ENCODE measurements at regions not wholly inside any gene's neighbourhood (a gene's known extent, or its start where the extent isn't known, plus 50 kb on each side); places are given as distances from the start of the nearest gene placed in this dataset.
A peak's percentile ranks its signal among the peaks of the same experiment; 100 is the strongest.

- H3K9me3 Mint-ChIP-seq (ENCODE audit: low read depth): no peaks in the 10 kb centered on the region
These were observed 428.5 kb downstream of the ETS1 start for GRCh38 chr11:128158860-128159259.

GRCh38 chr11:128157423-128158298 lies 429.7 kb downstream of the ETS1 start:
- Mint-ChIP-seq H3K27me3 (ENCODE audit: low read depth) (no peaks in the 10 kb centered on the region), H3K4me1 (ENCODE audit: low read depth) (peaks cover 4% of the 10 kb centered on the region), H3K9me3 (ENCODE audit: low read depth) (no peaks in the 10 kb centered on the region), H3K36me3 (ENCODE audit: low read depth) (no peaks in the 10 kb centered on the region), H3K27ac (ENCODE audit: unreplicated experiment) (no peak overlapping the region), H3K4me3 (ENCODE audit: unreplicated experiment) (peak overlapping the region; percentile 58)
- TF ChIP-seq, protein P1, sequence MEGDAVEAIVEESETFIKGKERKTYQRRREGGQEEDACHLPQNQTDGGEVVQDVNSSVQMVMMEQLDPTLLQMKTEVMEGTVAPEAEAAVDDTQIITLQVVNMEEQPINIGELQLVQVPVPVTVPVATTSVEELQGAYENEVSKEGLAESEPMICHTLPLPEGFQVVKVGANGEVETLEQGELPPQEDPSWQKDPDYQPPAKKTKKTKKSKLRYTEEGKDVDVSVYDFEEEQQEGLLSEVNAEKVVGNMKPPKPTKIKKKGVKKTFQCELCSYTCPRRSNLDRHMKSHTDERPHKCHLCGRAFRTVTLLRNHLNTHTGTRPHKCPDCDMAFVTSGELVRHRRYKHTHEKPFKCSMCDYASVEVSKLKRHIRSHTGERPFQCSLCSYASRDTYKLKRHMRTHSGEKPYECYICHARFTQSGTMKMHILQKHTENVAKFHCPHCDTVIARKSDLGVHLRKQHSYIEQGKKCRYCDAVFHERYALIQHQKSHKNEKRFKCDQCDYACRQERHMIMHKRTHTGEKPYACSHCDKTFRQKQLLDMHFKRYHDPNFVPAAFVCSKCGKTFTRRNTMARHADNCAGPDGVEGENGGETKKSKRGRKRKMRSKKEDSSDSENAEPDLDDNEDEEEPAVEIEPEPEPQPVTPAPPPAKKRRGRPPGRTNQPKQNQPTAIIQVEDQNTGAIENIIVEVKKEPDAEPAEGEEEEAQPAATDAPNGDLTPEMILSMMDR (IDR thresholded peaks at IDR 0.05): peak; percentile 98
- DNase-seq (ENCODE audit: low spot score): no peak

More at GRCh38 chr11:128158860-128159259, 428.5 kb downstream of the ETS1 start:
- no peak overlapping the region for H3K4me3 Mint-ChIP-seq (ENCODE audit: unreplicated experiment)
- no peak for DNase-seq (ENCODE audit: low spot score)
- H3K36me3 Mint-ChIP-seq (ENCODE audit: low read depth): no peaks in the 10 kb centered on the region
- no peaks in the 10 kb centered on the region for H3K27me3 Mint-ChIP-seq (ENCODE audit: low read depth)
- no peak overlapping the region for H3K27ac Mint-ChIP-seq (ENCODE audit: unreplicated experiment)
- peaks cover 7% of the 10 kb centered on the region for H3K4me1 Mint-ChIP-seq (ENCODE audit: low read depth)
- TF ChIP-seq, protein P1 (IDR thresholded peaks at IDR 0.05): no peak

DNA sequence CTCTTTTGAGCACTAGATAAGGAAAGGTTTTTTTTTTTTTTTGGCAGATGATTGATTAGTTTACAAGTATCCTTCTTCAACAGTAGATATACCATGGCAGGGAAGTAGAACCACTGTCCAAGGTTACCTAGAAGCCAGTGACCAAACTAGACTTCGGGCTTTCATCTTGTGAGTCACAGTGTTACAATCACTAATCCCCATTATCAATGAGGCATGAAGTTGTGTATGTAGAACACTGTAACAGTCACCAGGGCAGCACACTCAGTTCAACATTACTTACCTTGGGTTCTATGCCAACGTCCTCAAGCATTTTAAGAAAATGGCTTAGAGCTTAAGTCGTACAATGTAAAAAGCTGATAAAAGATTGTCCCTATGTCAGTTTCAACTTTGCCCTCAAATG lies 430.9 kb downstream of the ETS1 start:
- Mint-ChIP-seq H3K4me1 (ENCODE audit: low read depth) (peaks cover 3% of the 10 kb centered on the region), H3K36me3 (ENCODE audit: low read depth) (no peaks in the 10 kb centered on the region), H3K9me3 (ENCODE audit: low read depth) (no peaks in the 10 kb centered on the region), H3K4me3 (ENCODE audit: unreplicated experiment) (no peak overlapping the region), H3K27ac (ENCODE audit: unreplicated experiment) (no peak overlapping the region), H3K27me3 (ENCODE audit: low read depth) (no peaks in the 10 kb centered on the region)
- no peak for DNase-seq (ENCODE audit: low spot score)
- TF ChIP-seq, protein P1 (IDR thresholded peaks at IDR 0.05): no peak

GRCh38 chr11:128155590-128155989 lies 431.8 kb downstream of the ETS1 start:
- TF ChIP-seq, protein P1 (IDR thresholded peaks at IDR 0.05): no peak
- H3K27ac Mint-ChIP-seq (ENCODE audit: unreplicated experiment): no peak overlapping the region
- H3K27me3 Mint-ChIP-seq (ENCODE audit: low read depth): no peaks in the 10 kb centered on the region
- DNase-seq (ENCODE audit: low spot score): no peak
- no peak overlapping the region for H3K4me3 Mint-ChIP-seq (ENCODE audit: unreplicated experiment)
- H3K9me3 Mint-ChIP-seq (ENCODE audit: low read depth): no peaks in the 10 kb centered on the region
- peaks cover 3% of the 10 kb centered on the region for H3K4me1 Mint-ChIP-seq (ENCODE audit: low read depth)
- H3K36me3 Mint-ChIP-seq (ENCODE audit: low read depth): no peaks in the 10 kb centered on the region

- H3K27ac Mint-ChIP-seq (ENCODE audit: unreplicated experiment): no peak overlapping the region
- no peak for DNase-seq (ENCODE audit: low spot score)
- no peaks in the 10 kb centered on the region for H3K27me3 Mint-ChIP-seq (ENCODE audit: low read depth)
- H3K36me3 Mint-ChIP-seq (ENCODE audit: low read depth): no peaks in the 10 kb centered on the region
- TF ChIP-seq, protein P1 (IDR thresholded peaks at IDR 0.05): no peak
- peaks cover 3% of the 10 kb centered on the region for H3K4me1 Mint-ChIP-seq (ENCODE audit: low read depth)
- H3K9me3 Mint-ChIP-seq (ENCODE audit: low read depth): no peaks in the 10 kb centered on the region
- no peak overlapping the region for H3K4me3 Mint-ChIP-seq (ENCODE audit: unreplicated experiment)
These were observed 433.7 kb downstream of the ETS1 start for GRCh38 chr11:128153697-128154048.
